Fibroblast of villous mesenchyme (primary cell): ENCODE measurements at regions not wholly inside any gene's neighbourhood (a gene's known extent, or its start where the extent isn't known, plus 50 kb on each side); places are given as distances from the start of the nearest gene placed in this dataset.

Experiments
- DNase-seq: peaks from one replicate; pipeline ENCODE4 v3.0.0-alpha.2; 2010; ENCODE audit warnings: low read depth
- H3K4me3 ChIP-seq: 2 replicates; pipeline ENCODE4 v1.5.1; 2011; ENCODE audit warnings: low read depth, mild to moderate bottlenecking, low read length
- TF ChIP-seq, protein P1 (sequence below): IDR thresholded peaks from 2 replicates; pipeline ENCODE4 v1.5.1; 2012; ENCODE audit warnings: low read depth, mild to moderate bottlenecking, low read length; ENCODE audit not compliant: insufficient read depth

DNA sequence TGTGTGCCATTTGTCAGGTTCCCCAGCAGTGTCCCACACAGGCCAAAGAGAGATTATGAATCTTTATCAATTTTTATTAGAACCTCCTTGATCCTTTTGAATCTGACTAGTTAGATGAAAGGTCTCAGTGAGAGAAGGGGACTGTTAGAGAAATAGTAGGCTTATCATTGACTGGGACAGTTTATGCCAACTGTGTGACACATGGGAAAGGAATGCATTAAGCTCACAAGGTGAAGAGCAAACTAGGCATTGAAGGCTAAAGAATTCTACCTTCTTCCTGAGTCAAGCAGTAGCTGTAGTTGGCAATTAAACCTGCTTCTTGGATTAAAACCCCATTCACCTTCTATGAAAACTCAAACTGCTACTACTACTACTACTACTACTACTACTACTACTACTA lies 389.6 kb upstream of the CDH19 start:
- no peak for DNase-seq
- no peak overlapping the region for H3K4me3 ChIP-seq
- TF ChIP-seq, protein P1, sequence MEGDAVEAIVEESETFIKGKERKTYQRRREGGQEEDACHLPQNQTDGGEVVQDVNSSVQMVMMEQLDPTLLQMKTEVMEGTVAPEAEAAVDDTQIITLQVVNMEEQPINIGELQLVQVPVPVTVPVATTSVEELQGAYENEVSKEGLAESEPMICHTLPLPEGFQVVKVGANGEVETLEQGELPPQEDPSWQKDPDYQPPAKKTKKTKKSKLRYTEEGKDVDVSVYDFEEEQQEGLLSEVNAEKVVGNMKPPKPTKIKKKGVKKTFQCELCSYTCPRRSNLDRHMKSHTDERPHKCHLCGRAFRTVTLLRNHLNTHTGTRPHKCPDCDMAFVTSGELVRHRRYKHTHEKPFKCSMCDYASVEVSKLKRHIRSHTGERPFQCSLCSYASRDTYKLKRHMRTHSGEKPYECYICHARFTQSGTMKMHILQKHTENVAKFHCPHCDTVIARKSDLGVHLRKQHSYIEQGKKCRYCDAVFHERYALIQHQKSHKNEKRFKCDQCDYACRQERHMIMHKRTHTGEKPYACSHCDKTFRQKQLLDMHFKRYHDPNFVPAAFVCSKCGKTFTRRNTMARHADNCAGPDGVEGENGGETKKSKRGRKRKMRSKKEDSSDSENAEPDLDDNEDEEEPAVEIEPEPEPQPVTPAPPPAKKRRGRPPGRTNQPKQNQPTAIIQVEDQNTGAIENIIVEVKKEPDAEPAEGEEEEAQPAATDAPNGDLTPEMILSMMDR = no peak

DNA sequence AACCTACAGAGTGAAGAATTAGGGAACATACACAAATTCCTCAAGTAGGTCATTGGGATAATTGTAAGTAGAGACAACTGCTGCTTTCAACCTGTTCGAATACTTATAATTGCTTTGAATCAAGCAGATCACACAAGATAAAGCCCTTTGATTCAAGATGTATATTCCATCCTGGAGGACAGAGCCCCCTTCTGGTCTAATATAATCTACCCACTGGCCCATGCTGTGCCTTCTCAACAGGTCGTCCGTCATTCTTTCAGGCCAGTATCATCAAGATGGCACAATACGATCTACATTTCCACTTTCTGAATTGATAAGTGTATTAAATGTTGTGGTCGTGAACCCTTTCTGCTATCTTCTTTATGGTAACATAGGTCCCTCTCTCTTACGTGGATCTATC lies 387.0 kb upstream of the CDH19 start:
- DNase-seq = no peak
- H3K4me3 ChIP-seq = no peak overlapping the region
- TF ChIP-seq, protein P1 = no peak

DNA sequence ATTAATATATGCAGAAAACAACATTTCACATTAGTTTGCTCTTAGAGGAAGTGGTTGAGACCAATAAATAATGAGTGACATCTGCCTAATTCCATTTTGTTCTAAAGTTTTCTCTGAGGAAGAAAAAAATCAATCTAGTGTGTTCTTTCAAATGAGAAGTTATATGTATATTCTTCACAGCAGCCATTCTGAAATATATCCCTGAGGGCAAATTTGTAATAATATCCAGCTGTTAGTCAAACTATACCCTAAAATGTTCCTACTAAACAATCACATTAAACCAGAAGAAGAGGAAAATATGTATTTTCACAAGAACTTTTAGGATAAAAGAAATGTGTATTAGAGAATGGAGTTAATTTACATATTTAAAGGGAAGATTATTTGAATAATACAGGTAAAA lies 375.1 kb upstream of the CDH19 start:
- TF ChIP-seq, protein P1 = no peak
- no peak for DNase-seq
- H3K4me3 ChIP-seq = no peak overlapping the region

DNA sequence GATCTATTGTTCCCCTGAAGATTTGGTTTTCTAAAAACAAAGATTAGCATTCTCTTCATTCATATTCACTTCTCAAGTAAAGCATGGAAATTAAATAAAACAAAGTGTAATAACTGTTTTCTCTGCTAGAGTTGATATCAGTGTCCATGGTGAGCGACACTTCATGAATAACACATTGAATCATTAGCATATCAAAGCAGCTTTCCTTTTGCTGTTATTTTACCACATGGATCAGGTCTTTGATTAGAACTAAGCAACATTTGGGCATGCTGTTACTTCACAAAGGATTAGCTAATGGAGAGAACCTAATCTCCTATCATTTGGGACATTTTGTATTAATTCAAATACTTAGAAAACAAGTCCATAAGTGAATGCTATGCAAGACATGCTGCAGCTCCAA lies 368.8 kb upstream of the CDH19 start:
- no peak for DNase-seq
- H3K4me3 ChIP-seq = no peak overlapping the region
- TF ChIP-seq, protein P1 = no peak

DNA sequence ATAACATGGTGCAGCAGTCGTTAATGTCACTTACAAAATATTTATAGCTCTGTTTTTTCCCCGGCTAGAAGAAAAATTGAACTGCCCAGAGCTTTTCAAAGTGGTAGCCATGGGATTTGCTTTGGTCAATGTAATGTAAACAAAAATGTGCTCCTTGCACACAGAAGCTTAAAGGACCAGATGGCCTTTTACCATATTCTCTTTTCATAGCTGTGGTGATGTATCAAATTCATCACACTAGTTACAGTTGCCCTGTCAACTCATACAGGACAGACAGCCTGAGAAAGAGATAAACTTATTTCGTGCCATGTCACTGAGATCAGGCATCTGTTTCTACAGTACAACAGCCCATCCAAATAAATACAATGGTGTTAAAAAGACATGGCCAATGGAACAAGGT lies 368.1 kb upstream of the CDH19 start:
- DNase-seq = no peak
- TF ChIP-seq, protein P1 = no peak
- H3K4me3 ChIP-seq = no peak overlapping the region

DNA sequence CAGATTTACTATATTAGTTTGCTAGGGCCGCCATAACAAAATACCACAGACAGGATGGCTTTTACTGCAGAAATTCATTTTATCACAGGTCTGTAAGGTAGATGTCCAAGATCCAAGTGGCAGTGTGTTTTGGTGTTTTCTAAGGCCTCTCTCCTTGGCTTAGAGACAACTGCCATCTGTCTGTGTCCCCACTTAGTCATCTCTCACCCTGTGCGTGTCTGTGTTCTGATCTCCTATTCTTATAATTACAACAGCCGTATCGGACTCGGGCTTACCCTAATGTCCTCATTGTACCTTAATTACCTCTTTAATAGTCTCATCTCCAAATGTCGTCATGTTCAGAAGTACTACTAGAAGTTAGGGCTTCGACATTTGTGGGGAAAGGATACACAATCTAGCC lies 362.3 kb upstream of the CDH19 start:
- DNase-seq = no peak
- no peak overlapping the region for H3K4me3 ChIP-seq
- TF ChIP-seq, protein P1 = no peak

DNA sequence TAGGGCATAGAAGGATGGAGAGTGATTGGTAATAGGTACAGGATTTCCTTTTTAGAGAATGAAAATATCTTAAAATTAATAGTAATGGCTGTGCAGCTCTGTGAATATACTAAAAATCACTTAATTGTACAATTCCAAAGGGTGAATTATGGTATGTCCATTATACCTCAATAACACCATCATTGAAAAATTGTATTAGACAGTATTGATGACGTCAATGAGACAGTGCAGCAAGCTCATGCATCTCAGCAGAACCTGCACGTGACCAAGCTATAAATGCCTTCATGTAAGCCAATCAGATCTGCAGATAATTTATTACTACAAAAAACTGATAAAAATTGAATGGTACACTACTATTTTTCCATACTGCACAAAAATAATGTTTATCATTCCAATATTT lies 354.4 kb upstream of the CDH19 start:
- no peak overlapping the region for H3K4me3 ChIP-seq
- TF ChIP-seq, protein P1 = no peak
- no peak for DNase-seq
